Erythroblast (primary cell): ENCODE measurements at regions not wholly inside any gene's neighbourhood (a gene's known extent, or its start where the extent isn't known, plus 50 kb on each side); places are given as distances from the start of the nearest gene placed in this dataset.

Experiments
- GATA1 ChIP-seq: IDR thresholded peaks from 2 replicates; pipeline ENCODE4 v1.6.1; 2011; ENCODE audit warnings: low read depth, mild to moderate bottlenecking, control low read depth, low read length, moderate library complexity
- POLR2A ChIP-seq: IDR thresholded peaks from 2 replicates; pipeline ENCODE4 v1.6.1; 2011; ENCODE audit warnings: mild to moderate bottlenecking, low read length

DNA sequence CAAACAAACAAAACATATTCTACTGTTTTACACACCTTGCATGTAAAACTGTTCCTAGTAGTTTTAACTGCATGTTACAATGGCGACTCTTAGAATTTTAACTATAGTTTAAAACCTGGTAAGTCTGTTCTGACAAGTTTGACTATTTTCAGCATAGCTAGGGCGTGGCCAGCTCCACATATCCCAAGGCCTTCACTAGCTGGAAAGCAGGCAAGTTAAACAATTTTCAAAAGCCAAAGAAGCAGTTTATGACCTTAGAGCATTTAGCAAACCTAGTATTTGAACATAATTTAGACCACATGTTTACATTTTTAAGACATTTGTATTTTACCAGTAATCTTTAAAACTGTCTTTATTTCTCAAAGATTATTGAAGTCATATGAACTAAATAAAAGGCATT is 402.8 kb upstream of the SYT4 start:
- TF ChIP-seq POLR2A: no peak
- TF ChIP-seq GATA1: no peak
